GM12878 (cell line): ENCODE measurements at regions not wholly inside any gene's neighbourhood (a gene's known extent, or its start where the extent isn't known, plus 50 kb on each side); places are given as distances from the start of the nearest gene placed in this dataset.

Experiments
- CREM ChIP-seq: IDR thresholded peaks from 2 replicates; pipeline ENCODE4 v1.6.1; 2014; ENCODE audit warnings: antibody characterized with exemption, low read depth
- EED ChIP-seq: sonication (generic); IDR thresholded peaks from 2 replicates; pipeline ENCODE4 v1.6.1; 2016; ENCODE audit warnings: antibody characterized with exemption, low read depth
- EZH2 ChIP-seq: IDR thresholded peaks from 2 replicates; pipeline ENCODE4 v1.6.1; 2012; ENCODE audit warnings: low read depth, mild to moderate bottlenecking, control low read depth, inconsistent platforms, low read length, borderline replicate concordance; ENCODE audit not compliant: control insufficient read depth
- FOXM1 ChIP-seq: IDR thresholded peaks from 2 replicates; pipeline ENCODE4 v1.6.1; 2012; ENCODE audit warnings: low read depth, mild to moderate bottlenecking, inconsistent platforms, low read length, moderate library complexity
- MTA3 ChIP-seq: IDR thresholded peaks from 2 replicates; pipeline ENCODE4 v1.6.1; 2012; ENCODE audit warnings: low read length, inconsistent platforms, borderline replicate concordance
- MXI1 ChIP-seq: fragments of 150-350 bp; IDR thresholded peaks from 2 replicates; pipeline ENCODE4 v1.6.1; 2011; ENCODE audit warnings: low read depth, mild to moderate bottlenecking, inconsistent platforms, low read length, improper control_type of control experiment
- NR2C2 ChIP-seq: IDR thresholded peaks from 2 replicates; pipeline ENCODE4 v1.6.1; 2011; ENCODE audit warnings: borderline replicate concordance, low read depth; ENCODE audit not compliant: control insufficient read depth, insufficient read length
- PML ChIP-seq: IDR thresholded peaks from 2 replicates; pipeline ENCODE4 v1.6.1; 2012; ENCODE audit warnings: low read length, inconsistent platforms
- STAT3 ChIP-seq: IDR thresholded peaks from 2 replicates; pipeline ENCODE4 v1.6.1; 2011; ENCODE audit warnings: low read depth, low read length, improper control_type of control experiment
- ZNF24 ChIP-seq: fragments of 450-650 bp; IDR thresholded peaks from 2 replicates; pipeline ENCODE4 v1.6.1; 2017; ENCODE audit warnings: antibody characterized with exemption, mild to moderate bottlenecking
- ZZZ3 ChIP-seq: IDR thresholded peaks from 2 replicates; pipeline ENCODE4 v1.6.1; 2011; ENCODE audit warnings: low read depth; ENCODE audit not compliant: control insufficient read depth, insufficient read length
- TF ChIP-seq, protein P1 (sequence below), 3 experiments: IDR thresholded peaks in 2 of 3; conservative IDR thresholded peaks in 1 of 3; 2 replicates each; pipeline ENCODE4 v1.5.1; 2011; ENCODE audit warnings: low read depth in 3 of 3, low read length in 3 of 3, mild to moderate bottlenecking in 3 of 3, control low read depth in 2 of 3, moderate library complexity in 2 of 3, inconsistent platforms in 1 of 3, mixed read lengths in 1 of 3; ENCODE audit not compliant: control insufficient read depth in 2 of 3, insufficient read depth in 1 of 3; ENCODE audit errors: extremely low read depth in 1 of 3

DNA sequence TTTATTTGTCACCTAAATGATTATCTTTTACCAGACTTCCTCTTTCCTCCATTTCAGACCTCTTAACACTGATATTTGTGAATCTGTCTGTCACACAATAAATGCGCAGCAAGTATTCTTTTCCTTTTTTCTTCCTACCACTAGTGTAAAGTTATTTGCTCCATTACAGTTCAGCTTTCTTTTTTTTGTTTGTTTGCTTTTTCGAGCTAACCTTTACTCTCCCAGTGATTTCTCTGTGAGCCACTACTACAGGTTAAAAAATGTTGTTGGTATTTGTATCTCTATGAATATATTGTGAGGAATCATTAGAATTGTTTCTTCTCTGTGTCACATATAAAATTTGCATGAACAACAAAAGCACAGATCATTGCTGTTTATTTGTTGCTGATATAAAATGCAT lies 854.0 kb upstream of the GCFC2 start:
- no peak for TF ChIP-seq CREM
- TF ChIP-seq FOXM1 = no peak
- no peak for TF ChIP-seq MXI1
- TF ChIP-seq ZZZ3 = no peak
- TF ChIP-seq NR2C2 = no peak
- no peak for TF ChIP-seq STAT3
- TF ChIP-seq, protein P1, sequence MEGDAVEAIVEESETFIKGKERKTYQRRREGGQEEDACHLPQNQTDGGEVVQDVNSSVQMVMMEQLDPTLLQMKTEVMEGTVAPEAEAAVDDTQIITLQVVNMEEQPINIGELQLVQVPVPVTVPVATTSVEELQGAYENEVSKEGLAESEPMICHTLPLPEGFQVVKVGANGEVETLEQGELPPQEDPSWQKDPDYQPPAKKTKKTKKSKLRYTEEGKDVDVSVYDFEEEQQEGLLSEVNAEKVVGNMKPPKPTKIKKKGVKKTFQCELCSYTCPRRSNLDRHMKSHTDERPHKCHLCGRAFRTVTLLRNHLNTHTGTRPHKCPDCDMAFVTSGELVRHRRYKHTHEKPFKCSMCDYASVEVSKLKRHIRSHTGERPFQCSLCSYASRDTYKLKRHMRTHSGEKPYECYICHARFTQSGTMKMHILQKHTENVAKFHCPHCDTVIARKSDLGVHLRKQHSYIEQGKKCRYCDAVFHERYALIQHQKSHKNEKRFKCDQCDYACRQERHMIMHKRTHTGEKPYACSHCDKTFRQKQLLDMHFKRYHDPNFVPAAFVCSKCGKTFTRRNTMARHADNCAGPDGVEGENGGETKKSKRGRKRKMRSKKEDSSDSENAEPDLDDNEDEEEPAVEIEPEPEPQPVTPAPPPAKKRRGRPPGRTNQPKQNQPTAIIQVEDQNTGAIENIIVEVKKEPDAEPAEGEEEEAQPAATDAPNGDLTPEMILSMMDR (IDR thresholded peaks at IDR 0.05 in 2 of 3, conservative IDR thresholded peaks at IDR 0.05 in 1 of 3; ENCODE audit: control insufficient read depth in 2 of 3, extremely low read depth in 1 of 3, insufficient read depth in 1 of 3, low read depth in 3 of 3, low read length in 3 of 3) = no peak
- TF ChIP-seq PML = no peak
- TF ChIP-seq MTA3 = no peak
- no peak for TF ChIP-seq EED
- TF ChIP-seq ZNF24 = no peak
- no peak for TF ChIP-seq EZH2
